Thymus (tissue), 11 donors: ENCODE measurements at regions not wholly inside any gene's neighbourhood (a gene's known extent, or its start where the extent isn't known, plus 50 kb on each side); places are given as distances from the start of the nearest gene placed in this dataset.
"Not testable (repeated sequence)": the region's sequence is repeated elsewhere in the genome, so short reads cannot be mapped to it uniquely, and the experiment has no call there.

ENCODE experiments used
- DNase-seq, 9 donors: peaks; one replicate each; pipeline ENCODE4 v3.0.0-alpha.2; 2013; ENCODE audit warnings: low spot score in 9 of 9, low read depth in 6 of 9, missing footprints in 1 of 9
- H3K27ac ChIP-seq, 2 donors: one replicate each; pipeline ENCODE4 v1.5.1; 2013; ENCODE audit warnings: control low read depth in 1 of 2, low read depth in 1 of 2, low read length in 1 of 2, mild to moderate bottlenecking in 1 of 2, moderate library complexity in 1 of 2
- H3K27me3 ChIP-seq, 2 donors: one replicate each; pipeline ENCODE4 v1.5.1; 2013; ENCODE audit warnings: low read length in 1 of 2; ENCODE audit not compliant: control insufficient read depth in 2 of 2, insufficient read depth in 1 of 2
- H3K36me3 ChIP-seq, 2 donors: one replicate each; pipeline ENCODE4 v1.5.1; 2013; ENCODE audit warnings: low read length in 1 of 2, mild to moderate bottlenecking in 1 of 2, moderate library complexity in 1 of 2; ENCODE audit not compliant: control insufficient read depth in 2 of 2, insufficient read depth in 2 of 2
- H3K4me1 ChIP-seq, 2 donors: one replicate each; pipeline ENCODE4 v1.5.1; 2013; ENCODE audit warnings: low read length in 2 of 2; ENCODE audit not compliant: control insufficient read depth in 2 of 2, insufficient read depth in 2 of 2
- H3K4me3 ChIP-seq, 2 donors: one replicate each; pipeline ENCODE4 v1.5.1; 2013; ENCODE audit warnings: low read length in 2 of 2, control low read depth in 1 of 2, mild to moderate bottlenecking in 1 of 2
- H3K9me3 ChIP-seq, 2 donors: one replicate each; pipeline ENCODE4 v1.5.1; 2013; ENCODE audit warnings: low read length in 1 of 2, mild to moderate bottlenecking in 1 of 2; ENCODE audit not compliant: control insufficient read depth in 2 of 2, insufficient read depth in 1 of 2
- WGBS: extraction: QIAGEN DNeasy Blood & Tissue Kit; methylation state at CpG from one replicate; pipeline ENCODE4 v1.1.7; 2013; 5-methylcytosine and 5-hydroxymethylcytosine counted together
- donor health status: healthy.

DNA sequence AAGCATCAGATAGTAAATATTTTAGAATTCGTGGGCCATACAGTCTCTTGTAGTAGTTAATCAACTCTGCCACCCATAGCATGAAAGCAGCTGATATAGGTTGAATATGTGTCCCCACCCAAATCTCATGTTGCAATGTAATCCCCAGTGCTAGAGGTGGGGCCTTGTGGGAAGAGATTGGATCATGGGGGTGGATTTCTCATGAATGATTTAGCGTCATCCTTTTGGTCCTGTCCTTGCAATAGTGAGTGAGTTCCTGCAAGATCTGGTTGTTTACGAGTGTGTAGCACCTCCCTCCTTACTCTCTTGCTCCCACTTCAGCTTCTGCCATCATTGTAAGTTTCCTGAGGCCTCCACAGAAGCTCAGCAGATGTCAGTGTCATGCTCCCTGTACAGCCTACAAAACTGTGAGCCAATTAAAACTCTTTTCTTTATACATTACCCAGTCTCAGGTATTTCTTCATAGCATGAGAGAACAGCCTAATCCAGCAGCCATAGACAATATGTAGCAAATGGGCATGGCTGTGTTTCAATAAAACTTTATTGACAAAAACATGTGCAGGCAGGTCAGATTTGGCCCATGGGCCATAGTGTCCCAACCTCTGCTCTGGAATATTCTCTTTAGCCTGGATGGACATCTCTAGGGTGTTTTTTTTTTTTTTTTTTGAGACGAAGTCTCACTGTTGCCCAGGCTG, 97.9 kb upstream of the FAM90A1 start:
- WGBS = 96% methylated on average over 3 of the region's 4 CpGs
- DNase-seq = not testable (repeated sequence)

DNA sequence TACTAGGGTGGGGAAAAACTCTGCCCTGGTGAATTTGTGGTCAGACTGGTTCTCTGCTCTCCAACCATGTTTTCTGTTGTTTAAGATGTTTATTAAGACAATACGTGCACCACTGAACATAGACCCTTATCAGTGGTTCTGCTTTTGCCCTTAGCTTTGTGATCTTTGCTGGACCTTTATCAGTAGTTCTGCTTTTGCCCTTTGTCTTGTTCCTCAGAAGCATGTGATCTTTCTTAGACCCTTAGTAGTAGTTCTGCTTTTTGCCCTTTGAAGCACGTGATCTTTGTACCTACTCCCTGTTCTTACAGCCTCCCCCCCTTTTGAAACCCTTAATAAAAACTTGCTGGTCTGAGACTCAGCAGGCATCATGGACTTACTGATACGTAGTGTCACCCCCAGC, 101.4 kb upstream of the FAM90A1 start:
- not testable (repeated sequence) for DNase-seq, H3K27me3 ChIP-seq, H3K36me3 ChIP-seq, H3K4me3 ChIP-seq, H3K4me1 ChIP-seq, H3K27ac ChIP-seq, H3K9me3 ChIP-seq
- WGBS = 70% methylated on average over 3 of the region's 3 CpGs

More for the DNA sequence above, 97.9 kb upstream of the FAM90A1 start:
- peaks cover 4 to 15% of the 10 kb centered on the region in 2 donors for H3K4me1 ChIP-seq
- H3K27ac ChIP-seq, H3K36me3 ChIP-seq, H3K27me3 ChIP-seq, H3K9me3 ChIP-seq, H3K4me3 ChIP-seq: not testable (repeated sequence)

DNA sequence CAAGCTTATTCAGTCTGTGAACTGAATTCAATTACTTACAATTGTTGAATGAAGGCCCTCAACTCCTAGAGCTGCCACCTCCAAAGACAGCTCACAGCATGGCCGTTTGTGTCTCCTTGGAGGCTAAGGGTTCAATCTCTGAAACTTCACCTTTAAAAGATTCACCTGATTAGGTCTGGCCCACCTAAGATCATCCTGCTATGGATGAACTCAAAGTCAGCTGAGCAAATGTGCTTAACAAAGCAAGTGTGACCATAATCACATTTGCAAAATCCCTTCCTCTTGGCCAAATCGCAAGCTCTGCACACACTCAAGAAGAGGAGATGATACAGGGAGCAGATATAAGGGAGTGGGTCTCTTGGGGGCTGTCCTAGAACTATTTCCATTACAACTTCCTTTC, 105.0 kb upstream of the FAM90A1 start:
- 97% methylated on average over 2 of the region's 2 CpGs for WGBS
- not testable (repeated sequence) for H3K4me3 ChIP-seq

DNA sequence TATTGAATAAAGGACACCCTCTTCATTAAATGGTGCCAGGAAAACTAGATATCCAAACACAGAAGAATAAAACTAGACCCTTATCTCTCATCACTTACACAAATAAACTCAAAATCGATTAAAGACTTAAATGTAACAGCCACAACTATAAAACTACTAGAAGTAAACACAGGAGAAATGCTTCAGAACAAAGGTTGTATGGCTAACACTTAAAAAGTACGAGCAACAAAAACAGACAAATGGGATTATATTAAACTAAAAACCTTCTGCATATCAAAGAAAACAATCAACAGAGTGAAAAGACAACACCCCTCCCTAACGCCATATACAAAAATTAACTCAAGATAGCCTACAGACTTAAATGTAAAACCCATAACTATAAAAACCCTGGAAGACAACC, 104.7 kb upstream of the CLEC6A start:
- DNase-seq, H3K27me3 ChIP-seq, H3K4me1 ChIP-seq, H3K4me3 ChIP-seq, H3K27ac ChIP-seq, H3K36me3 ChIP-seq, H3K9me3 ChIP-seq: not testable (repeated sequence)
- 95% methylated on average over 3 of the region's 3 CpGs for WGBS

More for the DNA sequence above, 105.0 kb upstream of the FAM90A1 start:
- not testable (repeated sequence) for DNase-seq, H3K9me3 ChIP-seq, H3K4me1 ChIP-seq, H3K27me3 ChIP-seq, H3K36me3 ChIP-seq, H3K27ac ChIP-seq

DNA sequence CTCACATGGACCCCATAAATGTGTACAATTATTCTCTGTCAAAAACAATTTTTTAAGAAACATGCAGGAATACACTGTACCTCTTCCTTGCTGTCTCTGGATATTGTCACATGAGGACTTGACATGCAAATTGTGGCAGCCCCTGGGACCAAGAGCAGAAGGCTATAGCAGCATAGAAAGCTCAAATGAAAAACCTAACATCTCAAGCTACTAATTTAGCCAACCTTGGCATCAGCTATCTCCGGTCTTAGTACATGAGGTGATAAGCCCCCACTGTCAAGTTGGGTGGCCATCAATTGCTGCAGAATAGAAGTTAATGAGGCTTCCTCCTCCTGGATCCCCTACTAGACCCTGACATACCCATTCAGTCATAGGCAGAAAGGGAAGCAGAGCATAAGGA, 101.0 kb upstream of the CLEC6A start:
- H3K36me3 ChIP-seq, H3K27me3 ChIP-seq, H3K4me1 ChIP-seq, H3K4me3 ChIP-seq, DNase-seq, H3K9me3 ChIP-seq, H3K27ac ChIP-seq: not testable (repeated sequence)
- 98% methylated on average over 1 of the region's 1 CpG for WGBS

DNA sequence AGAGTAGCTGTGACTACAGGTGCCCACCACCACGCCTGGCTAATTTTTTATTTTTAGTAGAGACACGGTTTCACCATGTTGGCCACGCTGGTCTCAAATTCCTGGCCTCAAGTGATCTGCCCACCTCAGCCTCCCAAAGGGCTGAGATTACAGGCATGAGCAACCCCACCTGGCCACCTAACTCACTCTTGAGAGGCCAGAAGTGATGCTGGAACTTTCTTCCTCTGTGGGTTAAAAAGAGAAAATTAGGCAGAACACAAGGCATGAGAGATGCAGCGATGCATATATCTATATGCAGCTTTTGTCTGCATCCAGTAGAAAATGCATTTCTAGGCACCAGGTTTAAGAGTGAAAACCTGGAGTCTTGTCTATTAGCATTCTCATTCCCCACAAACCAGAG, 100.2 kb upstream of the CLEC6A start:
- DNase-seq, H3K9me3 ChIP-seq: not testable (repeated sequence)
- WGBS = 94% methylated on average over 4 of the region's 4 CpGs

DNA sequence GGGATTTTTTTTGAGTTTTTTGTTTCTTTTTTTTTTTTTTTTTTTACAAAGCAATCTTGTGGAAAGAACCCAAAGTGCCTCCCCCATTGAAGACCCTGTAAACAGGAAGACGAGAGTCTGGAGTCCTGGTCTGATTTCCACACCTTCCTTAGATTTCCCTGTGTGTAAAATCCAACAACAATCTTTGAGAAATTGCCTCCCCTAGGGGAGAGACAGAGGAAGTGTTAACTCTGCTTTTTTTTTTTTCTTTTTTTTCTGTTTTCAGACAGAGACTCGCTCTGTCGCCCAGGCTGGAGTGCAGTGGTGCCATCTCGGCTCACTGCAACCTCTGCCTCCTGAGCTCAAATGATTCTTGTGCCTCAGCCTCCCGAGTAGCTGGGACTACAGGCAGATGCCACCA, 82.0 kb upstream of the CLEC6A start:
- WGBS = 70% methylated on average over 5 of the region's 5 CpGs
- H3K4me3 ChIP-seq, H3K27ac ChIP-seq, H3K9me3 ChIP-seq, H3K4me1 ChIP-seq, H3K27me3 ChIP-seq, H3K36me3 ChIP-seq, DNase-seq: not testable (repeated sequence)

More for the DNA sequence above, 100.2 kb upstream of the CLEC6A start:
- H3K27me3 ChIP-seq, H3K4me3 ChIP-seq, H3K36me3 ChIP-seq, H3K27ac ChIP-seq, H3K4me1 ChIP-seq: not testable (repeated sequence)

DNA sequence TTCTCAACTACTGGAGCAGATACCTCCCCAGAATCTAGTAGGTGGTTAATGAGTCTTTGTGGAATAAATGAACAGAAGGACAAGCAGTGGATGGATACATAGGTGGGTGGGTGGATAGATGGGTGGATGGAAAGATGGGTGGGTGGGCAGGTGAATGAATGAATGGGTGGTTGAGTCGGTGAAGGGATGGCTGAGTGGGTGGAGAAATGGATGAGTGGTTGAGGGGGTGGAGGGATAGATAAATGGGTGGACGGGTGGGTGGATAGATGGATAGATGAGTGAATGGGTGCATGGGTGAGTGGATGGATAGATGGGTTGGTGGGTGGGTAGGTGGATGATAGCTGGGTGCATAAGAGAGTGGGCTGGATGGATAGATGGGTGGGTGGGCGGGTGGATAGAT, 80.6 kb upstream of the CLEC6A start:
- not testable (repeated sequence) for H3K4me1 ChIP-seq, H3K27me3 ChIP-seq, H3K36me3 ChIP-seq, H3K27ac ChIP-seq, H3K9me3 ChIP-seq, H3K4me3 ChIP-seq, DNase-seq
- 86% methylated on average over 3 of the region's 3 CpGs for WGBS

DNA sequence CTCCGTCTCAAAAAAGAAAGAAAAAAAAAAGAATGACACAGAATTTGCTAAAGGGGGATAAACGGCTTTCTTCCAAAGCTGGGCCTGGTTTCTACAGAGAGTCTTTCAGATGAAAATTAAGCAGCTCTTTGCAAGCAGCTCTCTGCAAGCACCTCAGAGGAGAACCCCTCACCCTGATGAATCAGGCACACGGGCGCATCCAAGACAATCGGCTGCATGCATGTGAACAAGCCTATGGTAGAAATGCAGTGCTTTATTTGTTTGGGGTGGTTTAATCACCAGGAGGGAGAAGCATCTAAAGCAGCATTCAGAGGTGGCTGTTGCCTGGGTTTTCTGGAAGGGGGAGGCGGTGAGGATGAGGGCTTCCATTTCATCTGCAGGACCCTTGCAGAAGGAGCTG, 78.0 kb upstream of the CLEC6A start:
- H3K9me3 ChIP-seq, DNase-seq, H3K36me3 ChIP-seq, H3K27me3 ChIP-seq, H3K4me1 ChIP-seq, H3K4me3 ChIP-seq, H3K27ac ChIP-seq: not testable (repeated sequence)
- 89% methylated on average over 6 of the region's 6 CpGs for WGBS

DNA sequence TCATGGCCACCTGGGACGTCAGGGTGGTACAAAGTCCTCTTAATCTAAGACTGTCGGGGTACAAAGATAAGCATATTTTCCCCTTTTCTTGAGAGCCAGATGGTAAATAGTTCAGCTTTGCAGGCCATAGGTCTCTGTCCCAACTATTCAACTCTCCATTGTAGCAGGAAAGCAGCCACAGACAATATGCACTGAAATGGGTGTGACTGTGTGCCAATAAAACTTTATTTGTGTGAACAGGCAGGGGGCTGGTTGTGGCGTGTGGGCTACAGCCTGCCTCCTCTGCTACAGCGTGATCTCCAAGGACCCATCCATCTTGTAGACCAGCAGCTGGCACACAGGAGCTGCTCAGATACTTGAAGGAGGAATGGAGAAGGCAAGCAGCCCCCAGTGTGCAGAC, 73.2 kb upstream of the CLEC6A start:
- WGBS = 95% methylated on average over 4 of the region's 4 CpGs
- H3K36me3 ChIP-seq = not testable (repeated sequence)

More for the DNA sequence above, 73.2 kb upstream of the CLEC6A start:
- not testable (repeated sequence) for H3K27ac ChIP-seq, H3K27me3 ChIP-seq, H3K4me3 ChIP-seq, DNase-seq, H3K4me1 ChIP-seq, H3K9me3 ChIP-seq
